Neutrophil (primary cell): ENCODE measurements at regions not wholly inside any gene's neighbourhood (a gene's known extent, or its start where the extent isn't known, plus 50 kb on each side); places are given as distances from the start of the nearest gene placed in this dataset.
A peak's percentile ranks its signal among the peaks of the same experiment; 100 is the strongest.

Experiments used
- H3K27ac ChIP-seq: fragments of 200-600 bp; sonication (generic); 2 replicates; pipeline ENCODE4 v1.5.1; 2016; ENCODE audit warnings: mild to moderate bottlenecking, moderate library complexity
- H3K27me3 ChIP-seq: fragments of 200-600 bp; sonication (generic); 2 replicates; pipeline ENCODE4 v1.6.0; 2016; ENCODE audit warnings: mild to moderate bottlenecking
- H3K36me3 ChIP-seq: fragments of 200-600 bp; sonication (generic); 2 replicates; pipeline ENCODE4 v1.5.1; 2017
- H3K4me1 ChIP-seq, 2 experiments: fragments of 200-600 bp in 1 of 2; sonication (generic) in 1 of 2; 1 replicate in 1 of 2; 2 replicates in 1 of 2; pipeline versions ENCODE4 v1.5.1 to v1.6.1; 2013 to 2016; ENCODE audit warnings: low read depth in 1 of 2, low read length in 1 of 2, mild to moderate bottlenecking in 1 of 2, moderate library complexity in 1 of 2; ENCODE audit not compliant: control insufficient read depth in 1 of 2, insufficient read depth in 1 of 2
- H3K4me3 ChIP-seq, 2 experiments: fragments of 200-600 bp in 1 of 2; sonication (generic) in 1 of 2; 1 replicate in 1 of 2; 2 replicates in 1 of 2; pipeline ENCODE4 v1.5.1; 2013 to 2016; ENCODE audit warnings: low read depth in 1 of 2, low read length in 1 of 2, mild to moderate bottlenecking in 1 of 2, moderate library complexity in 1 of 2
- H3K9me3 ChIP-seq: fragments of 200-600 bp; sonication (generic); 2 replicates; pipeline ENCODE4 v1.5.1; 2016
- TF ChIP-seq, protein P1 (sequence below): fragments of 200-600 bp; sonication (generic); IDR thresholded peaks from 2 replicates; pipeline ENCODE4 v1.5.1; 2016; ENCODE audit warnings: antibody characterized with exemption

DNA sequence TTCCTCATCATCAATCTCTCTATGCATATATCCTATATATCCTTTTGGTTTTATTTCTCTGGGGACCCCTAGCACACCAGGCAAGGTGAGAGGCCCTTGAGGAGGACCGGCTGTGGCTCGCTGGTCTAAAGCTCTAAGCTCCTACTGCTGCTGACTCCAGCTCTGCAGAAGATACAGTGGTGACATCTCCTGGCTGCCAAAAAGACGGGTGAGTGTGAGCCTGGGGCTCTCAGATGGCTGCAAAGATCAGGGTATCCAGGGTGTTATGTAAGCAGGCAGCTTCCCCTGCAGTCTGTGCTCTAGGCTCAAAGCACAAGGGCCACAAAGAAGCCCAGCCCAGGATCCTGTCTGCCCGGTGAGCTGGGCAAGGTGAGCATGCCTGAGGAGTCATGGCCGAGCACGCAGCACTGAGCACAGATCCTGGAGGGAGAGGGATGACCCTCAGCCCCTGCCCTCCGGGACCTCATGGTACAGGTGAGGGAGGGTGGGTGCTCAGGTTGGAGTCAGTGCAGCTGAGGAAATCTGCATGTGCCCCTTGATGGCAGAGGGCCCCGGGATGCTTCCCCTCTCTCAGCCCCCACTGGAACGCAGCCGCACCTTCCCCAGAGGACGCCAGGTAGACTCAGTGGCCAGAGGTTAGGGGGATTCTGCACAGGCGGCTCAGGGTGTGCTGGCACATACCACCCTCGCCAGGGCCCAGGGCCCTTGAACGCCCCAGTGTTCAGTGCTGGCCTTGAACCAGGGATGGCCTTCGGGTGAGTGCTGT, 95.4 kb upstream of the INSIG1 start:
- Histone ChIP-seq H3K27ac (no peak overlapping the region), H3K27me3 (no peaks in the 10 kb centered on the region), H3K4me1 (peaks cover 17 to 20% of the 10 kb centered on the region in 2 experiments), H3K36me3 (no peaks in the 10 kb centered on the region), H3K4me3 (no peak overlapping the region), H3K9me3 (no peaks in the 10 kb centered on the region)
- TF ChIP-seq, protein P1, sequence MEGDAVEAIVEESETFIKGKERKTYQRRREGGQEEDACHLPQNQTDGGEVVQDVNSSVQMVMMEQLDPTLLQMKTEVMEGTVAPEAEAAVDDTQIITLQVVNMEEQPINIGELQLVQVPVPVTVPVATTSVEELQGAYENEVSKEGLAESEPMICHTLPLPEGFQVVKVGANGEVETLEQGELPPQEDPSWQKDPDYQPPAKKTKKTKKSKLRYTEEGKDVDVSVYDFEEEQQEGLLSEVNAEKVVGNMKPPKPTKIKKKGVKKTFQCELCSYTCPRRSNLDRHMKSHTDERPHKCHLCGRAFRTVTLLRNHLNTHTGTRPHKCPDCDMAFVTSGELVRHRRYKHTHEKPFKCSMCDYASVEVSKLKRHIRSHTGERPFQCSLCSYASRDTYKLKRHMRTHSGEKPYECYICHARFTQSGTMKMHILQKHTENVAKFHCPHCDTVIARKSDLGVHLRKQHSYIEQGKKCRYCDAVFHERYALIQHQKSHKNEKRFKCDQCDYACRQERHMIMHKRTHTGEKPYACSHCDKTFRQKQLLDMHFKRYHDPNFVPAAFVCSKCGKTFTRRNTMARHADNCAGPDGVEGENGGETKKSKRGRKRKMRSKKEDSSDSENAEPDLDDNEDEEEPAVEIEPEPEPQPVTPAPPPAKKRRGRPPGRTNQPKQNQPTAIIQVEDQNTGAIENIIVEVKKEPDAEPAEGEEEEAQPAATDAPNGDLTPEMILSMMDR = no peak

DNA sequence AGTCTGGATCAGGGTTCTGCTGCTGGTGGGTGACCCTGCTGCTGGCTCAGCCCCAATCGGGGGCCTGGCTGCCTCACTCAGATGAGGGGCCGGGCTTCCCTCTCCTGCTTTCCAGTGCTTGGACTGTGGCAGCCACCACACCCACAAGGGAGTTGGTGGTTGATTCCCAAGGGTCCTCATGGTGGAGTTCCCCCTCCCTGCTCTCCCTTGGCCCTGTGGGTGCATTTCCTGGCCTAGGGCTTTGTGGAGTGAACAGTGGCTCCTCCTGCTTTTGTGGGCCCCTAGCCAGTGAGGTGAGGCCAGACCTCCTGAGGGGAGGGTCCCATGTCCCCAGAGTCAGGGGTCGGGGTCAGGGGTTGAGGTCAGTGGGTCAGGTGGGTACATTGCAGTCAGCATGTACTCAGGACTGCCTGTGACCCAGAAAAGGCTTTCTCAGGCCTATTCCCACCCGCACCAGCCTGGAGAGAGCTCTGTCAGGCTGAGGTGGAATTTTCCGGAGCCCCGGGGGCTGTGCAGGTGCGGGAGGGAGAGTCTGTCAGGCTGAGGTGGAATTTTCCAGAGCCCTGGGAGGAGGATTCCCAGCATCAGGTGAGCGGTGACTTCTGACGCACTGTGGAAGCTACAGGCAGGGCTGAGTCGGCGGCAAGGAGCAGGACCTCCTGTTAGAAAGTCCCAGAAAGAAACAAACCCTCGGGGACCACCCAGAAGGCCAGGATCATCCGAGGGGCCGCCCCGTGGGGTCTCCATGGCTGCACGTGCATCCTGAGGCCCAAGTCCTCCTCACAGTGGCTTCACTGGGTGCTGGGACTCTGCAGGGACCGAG, 94.4 kb upstream of the INSIG1 start:
- peaks cover 20 to 26% of the 10 kb centered on the region in 2 experiments for H3K4me1 ChIP-seq
- no peak overlapping the region for H3K4me3 ChIP-seq
- H3K27ac ChIP-seq = no peak overlapping the region
- H3K9me3 ChIP-seq = no peaks in the 10 kb centered on the region
- H3K27me3 ChIP-seq = no peaks in the 10 kb centered on the region
- TF ChIP-seq, protein P1 = no peak
- no peaks in the 10 kb centered on the region for H3K36me3 ChIP-seq

DNA sequence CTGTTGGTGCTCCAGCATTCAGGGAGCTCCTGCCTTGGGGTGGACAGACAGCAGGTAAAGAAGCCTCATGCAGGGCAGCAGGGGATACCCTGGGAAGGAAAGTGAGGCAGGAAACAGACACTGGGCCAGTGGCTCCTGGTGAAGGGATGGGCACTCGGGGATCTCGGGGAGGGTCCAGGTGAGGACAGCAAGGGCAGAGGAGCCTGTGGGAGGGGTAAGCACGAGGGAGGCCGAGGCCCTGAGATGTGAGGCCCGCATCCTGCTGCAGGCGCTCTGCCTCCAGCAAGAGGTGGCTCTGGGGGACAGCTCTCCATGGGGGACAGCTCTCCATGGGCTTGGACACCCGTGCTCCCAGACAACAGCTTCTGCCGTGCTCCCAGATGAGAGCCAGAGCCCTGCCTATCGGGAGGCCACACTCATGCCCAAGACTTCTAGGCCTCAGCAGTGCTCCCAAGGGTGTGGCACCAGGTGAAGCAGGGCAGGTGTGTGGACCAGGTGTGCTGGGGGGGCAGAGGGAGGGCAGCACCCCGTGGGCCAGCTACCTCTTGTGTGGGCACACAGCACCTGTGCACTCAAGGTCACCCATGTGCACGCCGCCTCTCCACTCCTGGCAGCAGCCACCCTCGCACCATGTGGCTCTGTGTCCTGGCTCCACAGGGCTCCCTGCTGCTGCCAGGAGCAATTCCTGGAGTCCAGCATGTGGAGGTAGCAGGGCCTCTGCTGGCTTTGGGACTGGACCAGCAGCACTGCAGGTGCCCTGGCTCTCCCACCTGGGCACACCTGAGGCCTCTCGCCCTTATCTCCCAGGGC, 93.6 kb upstream of the INSIG1 start:
- Histone ChIP-seq H3K4me1 (peaks cover 20 to 26% of the 10 kb centered on the region in 2 experiments), H3K9me3 (no peaks in the 10 kb centered on the region), H3K27ac (peak overlapping the region; percentile 98), H3K27me3 (no peaks in the 10 kb centered on the region), H3K36me3 (no peaks in the 10 kb centered on the region), H3K4me3 (no peak overlapping the region)
- TF ChIP-seq, protein P1 = no peak

GRCh38 chr7:155204744-155205367, 92.8 kb upstream of the INSIG1 start:
- H3K4me3 ChIP-seq = peak overlapping the region; percentile 59 to 66
- no peaks in the 10 kb centered on the region for H3K36me3 ChIP-seq
- no peaks in the 10 kb centered on the region for H3K27me3 ChIP-seq
- TF ChIP-seq, protein P1 = no peak
- peaks cover 20 to 26% of the 10 kb centered on the region in 2 experiments for H3K4me1 ChIP-seq
- H3K9me3 ChIP-seq = no peaks in the 10 kb centered on the region
- peak overlapping the region; percentile 98 for H3K27ac ChIP-seq
